ENCODE measurements at regions not wholly inside any gene's neighbourhood (a gene's known extent, or its start where the extent isn't known, plus 50 kb on each side); places are given as distances from the start of the nearest gene placed in this dataset.

- no peak for DNase-seq (ENCODE audit: low spot score)
- no peak for TF ChIP-seq CTCF (IDR thresholded peaks at IDR 0.05; ENCODE audit: extremely low read depth, missing control alignments)
Observed at GRCh38 chr9:82242285-82242963, 253.9 kb downstream of the SPATA31D1 start.

- TF ChIP-seq CTCF (IDR thresholded peaks at IDR 0.05; ENCODE audit: extremely low read depth, missing control alignments) = no peak
- DNase-seq (ENCODE audit: low spot score) = no peak
Observed at GRCh38 chr9:82247318-82247717, 258.7 kb downstream of the SPATA31D1 start.

- DNase-seq (ENCODE audit: low spot score) = no peak
- no peak for TF ChIP-seq CTCF (IDR thresholded peaks at IDR 0.05; ENCODE audit: extremely low read depth, missing control alignments)
Observed at GRCh38 chr9:82252116-82252515, 263.5 kb downstream of the SPATA31D1 start.

GRCh38 chr9:82254646-82255367 is 266.2 kb downstream of the SPATA31D1 start:
- DNase-seq (ENCODE audit: low spot score) = no peak
- TF ChIP-seq CTCF (IDR thresholded peaks at IDR 0.05; ENCODE audit: extremely low read depth, missing control alignments) = no peak

- DNase-seq (ENCODE audit: low spot score) = no peak
- TF ChIP-seq CTCF (IDR thresholded peaks at IDR 0.05; ENCODE audit: extremely low read depth, missing control alignments) = no peak
Observed at GRCh38 chr9:82255481-82256176, 267.1 kb downstream of the SPATA31D1 start.

GRCh38 chr9:82260691-82261090 is 272.1 kb downstream of the SPATA31D1 start:
- no peak for TF ChIP-seq CTCF (IDR thresholded peaks at IDR 0.05; ENCODE audit: extremely low read depth, missing control alignments)
- no peak for DNase-seq (ENCODE audit: low spot score)

- no peak for DNase-seq (ENCODE audit: low spot score)
- TF ChIP-seq CTCF (IDR thresholded peaks at IDR 0.05; ENCODE audit: extremely low read depth, missing control alignments) = no peak
Observed at GRCh38 chr9:82263619-82264018, 275.0 kb downstream of the SPATA31D1 start.

Data from GM20000 (cell line).